K562 (cell line): ENCODE measurements at regions not wholly inside any gene's neighbourhood (a gene's known extent, or its start where the extent isn't known, plus 50 kb on each side); places are given as distances from the start of the nearest gene placed in this dataset.

Experiments
- ELF1 ChIP-seq: fragments of 200-800 bp; sonication (Bioruptor generic); IDR thresholded peaks from 2 replicates; pipeline ENCODE4 v1.6.1; 2016; ENCODE audit warnings: missing genetic modification characterization, missing compliant biosample characterization
- ESRRA ChIP-seq: fragments of 450-650 bp; IDR thresholded peaks from 2 replicates; pipeline ENCODE4 v1.6.1; 2014; ENCODE audit warnings: low read depth, mild to moderate bottlenecking, moderate library complexity, borderline replicate concordance
- KDM1A ChIP-seq, 2 experiments: fragments of 450-650 bp; IDR thresholded peaks; 2 replicates each; pipeline ENCODE4 v1.6.1; 2016; ENCODE audit warnings: mild to moderate bottlenecking in 2 of 2
- TF ChIP-seq, protein P1 (sequence below): sonication (generic); formaldehyde crosslinking; IDR thresholded peaks from 2 replicates; pipeline ENCODE4 v1.8.1; 2023; ENCODE audit warnings: mild to moderate bottlenecking, missing genetic modification reagents

- TF ChIP-seq ESRRA (no peak), ELF1 (tag) (no peak), KDM1A (IDR thresholded peaks at IDR 0.05) (no peak)
- TF ChIP-seq, protein P1, sequence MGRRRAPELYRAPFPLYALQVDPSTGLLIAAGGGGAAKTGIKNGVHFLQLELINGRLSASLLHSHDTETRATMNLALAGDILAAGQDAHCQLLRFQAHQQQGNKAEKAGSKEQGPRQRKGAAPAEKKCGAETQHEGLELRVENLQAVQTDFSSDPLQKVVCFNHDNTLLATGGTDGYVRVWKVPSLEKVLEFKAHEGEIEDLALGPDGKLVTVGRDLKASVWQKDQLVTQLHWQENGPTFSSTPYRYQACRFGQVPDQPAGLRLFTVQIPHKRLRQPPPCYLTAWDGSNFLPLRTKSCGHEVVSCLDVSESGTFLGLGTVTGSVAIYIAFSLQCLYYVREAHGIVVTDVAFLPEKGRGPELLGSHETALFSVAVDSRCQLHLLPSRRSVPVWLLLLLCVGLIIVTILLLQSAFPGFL (CRISPR knock-in tag): no peak
Observed at GRCh38 chr18:78295262-78295661, 684.4 kb upstream of the SALL3 start.
